Head of caudate nucleus (tissue), 42 donors: ENCODE measurements at regions not wholly inside any gene's neighbourhood (a gene's known extent, or its start where the extent isn't known, plus 50 kb on each side); places are given as distances from the start of the nearest gene placed in this dataset.

Experiments
- DNase-seq, 42 donors: peaks; one replicate each; pipeline versions ENCODE4 v3.0.0 to v3.0.0-alpha.2; 2020 to 2021; ENCODE audit warnings: mixed read lengths in 7 of 42
- intact Hi-C: fragments of 100-400 bp; cut with DNase I; formaldehyde crosslinking; loops from one replicate; pipeline ENCODE4 v1.15.0; 2022

DNA sequence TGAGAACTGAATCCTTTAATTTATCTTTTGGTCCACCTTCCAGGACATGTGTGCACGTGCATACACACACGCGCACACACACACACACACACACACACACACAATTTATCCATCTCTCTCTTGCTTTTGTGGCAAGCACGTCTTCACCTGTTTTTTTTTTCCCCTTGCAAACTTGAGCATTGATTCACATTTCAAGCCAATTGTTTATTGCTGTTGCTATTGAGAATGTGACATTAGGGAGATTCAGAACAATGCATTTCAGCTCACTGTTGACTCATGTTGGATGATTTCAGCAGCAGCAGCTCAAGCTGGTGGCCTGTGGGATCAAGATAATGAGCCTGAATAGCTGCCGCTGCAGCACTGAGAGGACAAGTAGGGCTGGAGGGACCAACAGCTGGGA is 128.9 kb downstream of the SNAPC1 start:
- DNase-seq, result peak in 1 of 42 donors; percentile 26
- intact Hi-C loops, result loop anchor here (10.0 kb wide), 1 partner anchor 224 kb away; no protein-coding TSS in a partner anchor

DNA sequence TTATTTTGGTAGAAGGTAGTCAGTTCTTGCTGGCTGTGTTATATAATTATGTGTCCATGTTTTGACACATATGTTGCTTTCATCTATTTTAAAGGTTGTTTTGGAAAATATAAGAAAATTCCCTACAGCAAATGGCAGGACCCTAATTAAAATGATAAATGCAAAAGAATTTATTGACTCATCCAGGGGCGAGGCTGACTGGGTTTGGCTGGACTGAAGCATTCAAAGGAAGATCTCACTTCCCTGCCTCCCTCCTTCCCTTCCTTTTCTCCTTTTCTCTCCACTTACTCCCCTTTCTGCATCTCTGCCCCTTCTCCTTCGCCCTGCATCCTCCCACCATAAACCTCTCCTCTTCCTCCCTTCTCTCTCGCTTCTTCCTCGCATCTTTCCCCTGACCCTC is 129.6 kb downstream of the SNAPC1 start:
- DNase-seq, result no peak
- intact Hi-C loops, result loop anchor here (10.0 kb wide), 1 partner anchor 223 kb away; no protein-coding TSS in a partner anchor

DNA sequence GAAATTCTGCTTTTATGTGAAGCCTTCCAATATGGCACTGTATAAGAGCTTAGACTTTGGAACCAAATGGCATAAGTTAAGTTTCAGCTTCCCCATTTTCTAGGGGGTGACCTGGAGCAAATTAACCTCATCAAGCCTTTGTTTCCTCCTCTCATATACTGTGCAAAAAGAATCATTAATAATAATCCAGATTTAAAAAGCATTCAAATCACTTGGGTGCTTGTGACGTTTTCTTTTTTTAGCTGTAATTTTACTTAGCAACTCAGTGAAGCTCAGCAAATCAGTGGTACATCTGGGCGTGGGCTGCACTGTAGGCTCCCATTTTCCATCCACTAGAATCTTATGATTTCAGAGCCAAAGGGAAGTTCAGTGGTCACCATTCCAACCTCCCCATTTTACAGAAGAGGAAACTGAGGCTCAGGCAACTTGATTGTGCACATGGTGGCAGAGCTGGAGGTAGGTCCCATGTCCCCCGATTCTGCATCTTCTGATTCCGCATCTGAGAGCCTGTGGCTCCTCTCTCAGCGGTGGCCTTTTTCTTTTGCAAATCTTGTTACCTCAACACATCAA is 131.2 kb downstream of the SNAPC1 start:
- intact Hi-C loops, result loop anchor here (10.0 kb wide), 1 partner anchor 221 kb away; no protein-coding TSS in a partner anchor
- peak in 3 of 42 donors; percentile 30 to 56 (median 34) for DNase-seq

DNA sequence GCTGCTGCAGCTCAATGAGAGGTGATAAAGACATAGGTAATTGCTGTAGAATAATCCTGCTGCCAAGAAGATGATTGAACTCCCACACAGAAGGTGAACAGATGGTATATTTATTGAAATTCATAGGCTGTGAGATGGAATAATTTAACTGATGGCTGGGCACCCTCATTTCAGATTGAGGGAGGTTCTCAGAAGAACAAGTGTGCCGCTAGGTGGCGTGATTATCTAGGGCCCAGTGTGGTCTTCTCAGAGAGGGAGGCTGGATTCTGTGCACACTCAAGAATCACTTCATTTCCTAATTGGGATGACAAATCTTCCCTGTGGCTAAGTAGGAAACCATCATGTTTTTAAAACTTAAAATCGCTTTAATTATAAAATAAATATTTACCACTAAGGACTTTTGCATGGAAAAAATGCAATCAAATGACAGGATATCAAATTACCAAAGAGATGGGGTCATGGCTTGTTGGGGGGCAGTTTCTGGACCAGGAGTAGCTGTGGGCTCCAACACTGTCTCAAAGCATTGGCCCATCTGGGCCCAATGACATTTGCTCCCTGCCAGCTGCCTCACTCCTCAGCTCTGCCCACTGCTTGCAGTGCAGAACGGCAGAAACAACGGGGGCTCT is 132.3 kb downstream of the SNAPC1 start:
- intact Hi-C loops, result loop anchor here (10.0 kb wide), 1 partner anchor 220 kb away; no protein-coding TSS in a partner anchor
- DNase-seq, result peak; percentile 53 to 91 (median 74)

DNA sequence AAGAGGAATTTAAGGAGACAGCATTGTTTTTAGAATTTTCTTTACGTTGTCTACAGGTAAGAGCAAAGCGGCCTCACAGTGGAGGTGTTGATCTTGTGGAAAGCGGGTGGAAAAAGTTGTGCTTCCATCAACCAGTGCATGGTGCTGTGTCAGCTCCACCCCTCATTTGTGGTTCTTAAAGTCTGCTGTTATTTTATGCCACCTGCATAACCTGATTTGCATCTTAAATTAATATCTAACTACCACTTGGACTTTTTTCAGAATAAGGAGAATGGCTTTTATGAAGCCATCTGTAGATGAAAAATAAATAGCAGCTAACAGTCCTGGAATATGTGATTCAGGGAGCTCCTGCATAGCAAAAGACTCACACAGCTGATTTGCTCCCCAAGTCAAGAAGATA is 135.1 kb downstream of the SNAPC1 start:
- intact Hi-C loops, result loop anchor here (10.0 kb wide), 1 partner anchor 218 kb away; no protein-coding TSS in a partner anchor
- DNase-seq, result no peak

DNA sequence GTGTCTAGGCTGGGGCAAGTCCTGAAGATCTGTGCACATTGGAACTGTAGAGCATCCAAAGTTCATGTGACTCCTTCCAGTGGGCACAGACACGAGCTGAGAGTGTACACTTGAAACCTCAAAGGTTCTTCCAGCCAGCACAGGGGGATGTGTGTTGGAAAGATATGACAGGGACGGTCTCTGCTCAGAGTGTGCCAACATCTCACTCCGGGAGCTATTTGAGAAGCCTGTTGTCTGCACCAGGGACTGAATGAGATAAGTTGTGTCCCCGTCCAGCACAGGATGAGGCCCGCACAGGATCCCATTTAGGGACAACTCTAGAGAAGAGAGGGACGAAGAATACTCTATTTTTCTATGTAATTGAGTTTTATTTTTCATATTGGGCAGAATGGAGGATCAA is 136.3 kb downstream of the SNAPC1 start:
- DNase-seq, result no peak
- intact Hi-C loops, result loop anchor here (10.0 kb wide), 1 partner anchor 216 kb away; no protein-coding TSS in a partner anchor

DNA sequence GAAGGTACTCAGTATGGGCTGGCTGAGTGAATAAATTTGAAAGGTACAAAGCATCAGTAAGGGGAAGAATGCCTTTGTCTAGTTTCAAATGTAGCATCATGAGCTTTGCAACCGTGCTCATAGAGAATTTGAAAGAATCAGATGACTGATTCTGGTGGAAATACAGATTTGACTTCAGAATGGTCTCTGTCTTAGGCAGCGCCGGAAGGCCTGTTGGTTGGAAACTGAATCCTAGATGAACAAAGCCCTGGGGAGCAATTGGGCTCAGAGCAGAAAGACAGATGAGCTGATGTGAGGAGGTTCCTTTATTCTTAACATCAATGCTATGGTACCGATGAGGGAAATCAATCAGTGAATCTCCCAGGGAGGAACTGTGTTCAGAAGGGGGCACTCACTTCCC is 137.3 kb downstream of the SNAPC1 start:
- intact Hi-C loops, result loop anchor here (10.0 kb wide), 1 partner anchor 215 kb away; no protein-coding TSS in a partner anchor
- no peak for DNase-seq

DNA sequence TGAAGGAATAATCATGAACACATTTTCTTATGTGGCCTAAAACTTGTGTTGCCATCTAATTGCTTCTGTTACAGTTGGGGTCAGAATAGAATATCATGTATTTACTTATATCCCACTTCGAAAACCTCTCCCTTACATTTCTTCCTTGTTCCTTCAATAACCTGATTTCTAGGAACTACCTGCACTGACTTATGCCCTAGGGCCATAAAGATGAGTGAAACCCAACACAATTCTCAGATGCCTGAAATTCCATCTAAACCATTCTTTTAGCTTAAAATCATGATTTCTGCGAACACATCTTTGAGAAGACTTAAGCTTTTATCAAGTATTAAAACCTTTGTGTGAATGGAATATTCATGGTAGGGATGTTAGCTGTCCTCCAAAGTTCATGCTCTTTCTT is 142.7 kb downstream of the SNAPC1 start:
- intact Hi-C loops, result no loop called here
- DNase-seq, result no peak

DNA sequence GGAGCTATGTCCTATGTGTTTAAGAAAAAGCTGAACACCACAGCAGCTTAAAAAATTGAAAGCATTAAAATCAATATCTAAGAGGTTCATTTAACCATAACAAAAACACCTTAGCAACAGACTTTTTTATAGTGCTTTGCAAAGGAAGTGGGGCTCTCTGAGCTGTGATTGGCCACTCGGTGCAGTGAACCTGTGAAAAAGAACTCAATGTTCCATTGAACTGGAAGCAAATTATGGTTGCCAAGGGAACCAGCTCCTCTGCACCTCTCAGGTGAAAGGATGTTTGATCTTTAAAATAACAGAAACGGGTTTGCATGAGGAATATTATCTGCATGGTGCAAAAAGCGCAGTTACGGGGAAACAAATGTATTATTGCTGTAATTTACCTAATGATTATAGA is 149.4 kb downstream of the SNAPC1 start:
- intact Hi-C loops, result no loop called here
- peak in 41 of 42 donors; percentile 10 to 82 (median 59) for DNase-seq

DNA sequence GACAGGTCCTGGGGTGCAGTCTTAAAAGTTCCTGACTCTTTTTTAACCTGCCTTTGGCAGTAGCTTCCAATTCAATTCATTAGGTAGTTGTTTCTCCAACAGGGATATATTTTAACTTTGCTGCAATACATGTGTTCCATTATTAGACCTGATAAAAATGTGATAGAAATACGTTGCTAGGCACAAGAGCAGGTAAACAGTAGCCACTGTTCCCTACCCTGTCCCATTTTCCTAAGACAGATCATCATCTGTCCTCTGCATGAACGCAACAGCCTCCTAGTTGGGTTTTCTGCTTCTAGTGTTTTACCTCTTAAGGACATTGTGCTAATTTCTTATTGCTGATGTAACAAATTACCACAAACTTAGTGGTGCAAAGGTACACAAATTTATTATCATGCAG is 156.8 kb downstream of the SNAPC1 start:
- intact Hi-C loops, result no loop called here
- DNase-seq, result no peak

DNA sequence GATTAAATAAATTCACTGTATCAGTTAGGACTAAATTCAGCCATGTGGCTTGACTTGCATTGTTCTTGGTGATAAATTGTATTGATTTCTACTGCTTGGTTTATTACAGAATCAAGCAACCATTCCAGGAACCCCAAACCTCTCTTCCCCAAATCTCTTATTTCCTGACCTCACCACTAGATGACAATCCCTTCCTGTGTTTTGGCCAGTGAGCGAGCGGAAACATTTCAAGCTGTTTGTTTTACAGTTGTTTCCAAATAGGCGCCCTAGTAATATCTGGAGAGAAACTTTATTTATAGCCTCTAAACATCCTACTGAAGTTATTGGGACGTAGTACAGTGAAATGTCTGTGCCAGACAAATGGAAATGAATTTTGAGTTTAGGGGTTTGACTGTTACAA is 161.1 kb downstream of the SNAPC1 start:
- DNase-seq, result no peak
- intact Hi-C loops, result no loop called here

DNA sequence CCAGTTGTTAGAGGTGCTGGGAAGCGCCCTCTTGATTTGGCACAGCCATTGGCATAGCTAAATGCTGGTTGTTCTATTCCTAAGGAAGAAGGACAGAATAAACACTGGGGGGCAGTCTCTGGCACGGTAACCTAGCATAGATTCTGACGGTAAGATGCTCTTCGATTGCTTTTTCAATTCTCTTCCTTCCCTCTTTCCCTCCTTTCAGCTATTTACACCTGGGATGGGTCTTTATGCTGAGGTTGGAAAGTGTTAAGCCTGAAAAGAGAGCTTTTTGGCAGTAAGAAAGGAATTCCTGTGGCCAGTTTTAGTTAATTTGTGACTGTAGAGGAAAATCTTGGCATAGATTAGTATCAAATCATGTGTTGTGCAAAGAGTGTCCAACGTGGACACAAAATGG is 162.8 kb downstream of the SNAPC1 start:
- DNase-seq, result peak in 30 of 42 donors; percentile 3 to 75 (median 30)
- intact Hi-C loops, result loop anchor here (2.0 kb wide), 1 partner anchor 202 kb away; no protein-coding TSS in a partner anchor

DNA sequence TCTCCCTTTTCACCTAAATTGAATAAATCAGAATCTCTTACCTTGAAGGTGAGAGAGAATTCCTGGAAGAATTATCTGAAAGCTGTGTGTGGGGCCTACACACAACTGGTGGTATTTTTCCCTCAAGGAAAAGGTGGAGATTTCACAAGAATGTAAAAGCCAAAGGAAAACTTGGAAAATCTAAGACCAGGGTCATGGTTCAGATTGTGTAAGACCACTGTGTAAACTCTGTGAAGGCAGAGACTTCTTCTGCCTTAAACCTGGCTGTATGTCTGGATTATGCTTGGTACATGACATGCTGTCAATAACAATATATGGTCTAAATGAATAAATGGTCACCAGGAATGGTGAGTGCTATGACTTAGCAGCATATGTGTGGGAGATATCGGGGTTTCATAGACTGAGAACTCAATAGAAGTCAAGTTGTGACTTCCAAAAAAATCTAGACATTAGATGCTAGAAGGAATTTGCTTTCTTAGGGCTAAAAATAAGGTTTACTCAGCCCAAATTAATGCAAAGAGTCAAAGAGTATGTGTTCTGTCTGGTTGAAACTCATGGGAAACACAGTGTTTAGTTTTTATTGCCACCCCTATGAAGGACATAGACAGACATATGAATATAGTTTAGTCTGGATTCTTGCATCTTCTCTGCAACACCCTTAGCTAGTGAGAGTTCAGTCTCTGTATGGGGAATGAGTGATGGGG is 163.7 kb downstream of the SNAPC1 start:
- intact Hi-C loops, result loop anchor here (2.0 kb wide), 1 partner anchor 201 kb away; no protein-coding TSS in a partner anchor
- DNase-seq, result no peak

DNA sequence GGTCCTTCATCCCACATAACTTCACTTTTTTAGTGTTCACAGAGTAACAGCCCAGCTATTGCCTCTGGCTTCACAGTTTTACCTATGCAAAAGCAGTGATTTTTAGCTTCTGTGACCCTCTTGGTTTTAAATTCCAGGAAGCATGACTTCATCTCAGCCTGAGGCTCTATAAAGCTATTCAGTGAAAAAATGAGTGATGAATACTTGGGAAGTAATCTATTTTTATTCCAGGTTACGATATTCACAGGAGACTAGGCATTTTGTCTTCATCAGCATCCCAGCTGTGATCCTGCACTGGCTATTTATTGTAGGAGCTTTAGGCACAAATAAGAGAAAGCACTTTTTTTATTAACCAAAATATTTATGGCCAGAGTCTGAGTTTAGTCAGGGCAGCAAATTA is 164.8 kb downstream of the SNAPC1 start:
- intact Hi-C loops, result no loop called here
- DNase-seq, result no peak

DNA sequence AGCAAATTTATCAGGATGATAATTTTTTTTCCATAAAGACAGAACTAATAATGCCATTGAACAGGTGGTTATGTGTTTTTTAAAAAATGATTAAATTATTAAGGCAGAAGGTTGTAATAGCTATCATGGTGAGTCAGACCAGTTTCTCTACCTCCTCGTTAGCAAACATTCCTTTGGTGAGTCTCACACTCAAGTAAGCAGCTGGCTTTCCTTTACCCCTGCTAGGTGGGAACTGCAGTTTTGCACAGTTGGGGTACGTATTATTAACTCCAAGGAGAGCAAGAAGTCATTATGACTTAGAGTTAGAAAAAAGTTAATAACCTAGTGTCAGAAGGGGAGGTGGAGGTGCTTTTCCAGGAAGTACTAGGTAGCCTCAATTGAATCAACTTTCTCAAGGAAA is 165.3 kb downstream of the SNAPC1 start:
- intact Hi-C loops, result no loop called here
- DNase-seq, result no peak

DNA sequence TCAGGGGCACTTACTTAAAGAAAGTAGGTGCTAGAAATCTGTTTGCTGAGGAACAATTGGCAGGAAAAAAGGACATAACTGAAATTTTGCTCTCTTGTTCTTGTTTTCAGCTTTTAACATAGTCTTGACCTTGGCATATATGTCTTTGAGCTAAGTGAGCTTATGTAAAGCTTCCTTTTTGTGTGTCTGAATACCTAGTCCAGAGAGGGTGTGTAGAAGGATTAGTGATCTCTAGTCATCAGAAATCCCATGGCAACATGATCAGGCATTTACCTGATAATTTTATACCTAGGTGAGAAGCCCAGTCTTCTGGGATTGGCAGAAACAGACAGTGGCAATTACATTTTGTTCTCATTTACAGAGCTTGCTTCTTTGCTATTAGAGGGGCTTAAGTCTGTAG is 166.1 kb downstream of the SNAPC1 start:
- intact Hi-C loops, result no loop called here
- no peak for DNase-seq

DNA sequence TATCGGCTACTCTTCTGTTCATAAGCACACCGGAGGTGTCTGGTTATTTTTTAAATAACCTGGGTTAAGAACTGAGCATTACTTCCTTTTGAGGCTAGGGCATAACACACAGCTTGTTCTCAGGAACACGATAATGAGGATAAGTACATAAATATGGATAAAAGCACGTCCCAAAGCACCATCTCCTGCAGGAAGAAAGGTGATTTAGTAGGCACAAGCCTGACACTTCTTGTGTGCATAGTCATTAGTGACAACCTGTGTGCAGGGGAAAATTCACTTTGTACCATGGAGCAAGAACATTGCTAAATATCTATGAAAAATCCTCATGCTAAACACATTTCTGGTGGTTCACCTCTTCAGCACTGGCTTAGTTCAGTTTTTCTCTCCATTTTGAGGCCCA is 166.5 kb downstream of the SNAPC1 start:
- intact Hi-C loops, result no loop called here

DNA sequence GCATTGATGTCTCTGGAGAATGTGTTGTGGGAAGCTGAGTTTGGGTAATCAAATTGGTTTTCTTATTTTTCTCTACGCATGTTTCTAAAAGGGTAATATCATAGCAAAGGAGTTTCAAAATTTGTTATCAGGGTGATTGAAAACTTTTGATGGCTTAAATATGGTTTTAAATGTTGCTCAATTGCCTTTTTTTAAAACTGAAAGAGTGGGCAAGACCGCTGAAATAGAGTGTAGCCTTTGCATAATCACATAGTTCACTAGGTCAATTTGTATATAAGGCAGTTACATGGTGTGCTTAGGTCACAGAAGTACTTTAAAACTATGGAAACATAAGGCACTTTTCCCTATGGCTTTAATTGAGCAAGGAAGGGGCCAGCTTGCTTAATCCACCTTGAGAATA is 167.4 kb downstream of the SNAPC1 start:
- no peak for DNase-seq
- intact Hi-C loops, result no loop called here

More for the DNA sequence above, 166.5 kb downstream of the SNAPC1 start:
- no peak for DNase-seq

DNA sequence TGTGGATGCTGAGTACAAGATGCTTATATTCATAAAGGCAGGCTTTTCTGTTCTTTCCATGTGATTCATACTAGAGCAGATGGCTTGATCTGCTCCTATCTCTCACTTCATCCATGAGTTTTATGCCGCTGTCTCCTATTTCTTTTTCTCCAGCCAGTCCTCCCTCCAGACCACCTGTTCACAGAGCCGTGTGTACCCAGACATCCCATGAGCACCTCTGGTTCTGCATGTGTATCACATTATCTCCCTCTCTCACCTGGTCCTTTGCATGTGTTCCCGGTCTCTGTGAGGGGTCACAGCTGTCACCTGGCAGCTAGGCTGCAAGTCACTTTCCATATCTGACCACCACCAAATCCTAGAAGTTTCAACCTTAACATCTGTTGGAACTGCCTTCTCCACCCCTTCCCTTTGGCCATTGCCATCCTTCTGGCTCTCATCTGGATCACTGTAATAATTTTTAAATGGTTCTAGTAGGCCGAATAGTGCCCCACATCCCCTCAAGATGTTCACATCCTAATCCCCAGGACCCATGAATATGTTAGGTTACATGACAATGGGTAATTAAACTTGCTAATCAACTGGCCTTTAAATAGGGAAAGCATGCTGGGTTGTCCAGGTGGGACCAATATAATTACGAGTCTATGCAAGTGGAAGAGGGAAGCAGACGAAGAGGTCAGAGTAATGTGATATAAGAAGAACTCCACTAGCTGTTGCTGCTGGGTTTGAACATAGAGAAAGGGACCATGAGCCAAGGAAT is 168.1 kb downstream of the SNAPC1 start:
- DNase-seq, result no peak

More for the DNA sequence above, 168.1 kb downstream of the SNAPC1 start:
- intact Hi-C loops, result no loop called here
